Endodermal cell (in vitro differentiated cells): ENCODE measurements at regions not wholly inside any gene's neighbourhood (a gene's known extent, or its start where the extent isn't known, plus 50 kb on each side); places are given as distances from the start of the nearest gene placed in this dataset.
"Not testable (repeated sequence)": the region's sequence is repeated elsewhere in the genome, so short reads cannot be mapped to it uniquely, and the experiment has no call there.

ENCODE experiments used
- DNase-seq: peaks from one replicate; pipeline ENCODE4 v3.0.0-alpha.2; 2017
- H3K27ac ChIP-seq: 2 replicates; pipeline ENCODE4 v1.5.1; 2013; ENCODE audit warnings: mild to moderate bottlenecking, low read depth, low read length, moderate library complexity
- H3K27me3 ChIP-seq: 2 replicates; pipeline ENCODE4 v1.6.1; 2013; ENCODE audit warnings: mild to moderate bottlenecking, low read length, moderate library complexity; ENCODE audit not compliant: insufficient read depth, control insufficient read depth, poor library complexity, severe bottlenecking
- H3K36me3 ChIP-seq: 2 replicates; pipeline ENCODE4 v1.7.0; 2013; ENCODE audit warnings: mild to moderate bottlenecking, low read length, moderate library complexity; ENCODE audit not compliant: control insufficient read depth, insufficient read depth
- H3K4me1 ChIP-seq: one replicate; pipeline ENCODE4 v1.7.0; 2013; ENCODE audit warnings: low read length; ENCODE audit not compliant: control insufficient read depth, insufficient read depth
- H3K4me3 ChIP-seq: 2 replicates; pipeline ENCODE4 v1.5.1; 2013; ENCODE audit warnings: mild to moderate bottlenecking, low read length, moderate library complexity
- H3K9ac ChIP-seq: 2 replicates; pipeline ENCODE4 v1.6.1; 2013; ENCODE audit warnings: mild to moderate bottlenecking, low read length, moderate library complexity; ENCODE audit not compliant: poor library complexity, severe bottlenecking; ENCODE audit errors: extremely low read depth
- H3K9me3 ChIP-seq: 2 replicates; pipeline ENCODE4 v1.6.1; 2013; ENCODE audit warnings: mild to moderate bottlenecking, low read length, moderate library complexity; ENCODE audit not compliant: control insufficient read depth
- H3K27ac Mint-ChIP-seq: 2 replicates; pipeline ENCODE4 v1.8.0; 2020; ENCODE audit warnings: mixed read lengths
- H3K27me3 Mint-ChIP-seq: 2 replicates; pipeline ENCODE4 v1.8.0; 2021; ENCODE audit warnings: mild to moderate bottlenecking, mixed read lengths; ENCODE audit not compliant: insufficient read depth
- H3K36me3 Mint-ChIP-seq: 2 replicates; pipeline ENCODE4 v1.8.0; 2020; ENCODE audit warnings: low read depth, mixed read lengths
- H3K4me1 Mint-ChIP-seq: 2 replicates; pipeline ENCODE4 v1.8.0; 2020; ENCODE audit warnings: mixed read lengths
- H3K4me3 Mint-ChIP-seq: 2 replicates; pipeline ENCODE4 v1.8.0; 2020; ENCODE audit warnings: mild to moderate bottlenecking, moderate library complexity, mixed read lengths
- H3K9me3 Mint-ChIP-seq: 2 replicates; pipeline ENCODE4 v1.8.0; 2020; ENCODE audit warnings: mild to moderate bottlenecking, mixed read lengths
- CTCF ChIP-seq: fragments of 200-600 bp; sonication (generic); conservative IDR thresholded peaks from 2 replicates; pipeline ENCODE4 v1.5.0; 2021; ENCODE audit warnings: antibody characterized with exemption, mild to moderate bottlenecking
- WGBS, 2 experiments: methylation state at CpG; one replicate each; pipeline versions ENCODE4 v1.1.5 to v1.1.7; 2013; ENCODE audit warnings: missing lambda C conversion rate in 2 of 2, mixed read lengths in 1 of 2; ENCODE audit not compliant: insufficient coverage in 1 of 2, insufficient read length in 1 of 2; 5-methylcytosine and 5-hydroxymethylcytosine counted together

GRCh38 chr5:6548756-6549285 lies 84.0 kb downstream of the NSUN2 start:
- H3K4me1 ChIP-seq: no peaks in the 10 kb centered on the region
- no peaks in the 10 kb centered on the region for H3K36me3 ChIP-seq
- H3K9me3 ChIP-seq: no peaks in the 10 kb centered on the region
- no peak overlapping the region for H3K4me3 ChIP-seq
- H3K9ac ChIP-seq: no peak overlapping the region
- peaks cover 16% of the 10 kb centered on the region for H3K27me3 ChIP-seq
- no peak overlapping the region for H3K27ac ChIP-seq
- Mint-ChIP-seq H3K36me3 (no peaks in the 10 kb centered on the region), H3K9me3 (no peaks in the 10 kb centered on the region), H3K27me3 (peaks cover 32% of the 10 kb centered on the region), H3K27ac (no peak overlapping the region), H3K4me1 (no peaks in the 10 kb centered on the region), H3K4me3 (no peak overlapping the region)
- WGBS, 2 experiments: 82 to 87% methylated on average over 6 to 9 of the region's 9 CpGs
- TF ChIP-seq CTCF: no peak
- DNase-seq: no peak

GRCh38 chr5:6547926-6548519 lies 84.8 kb downstream of the NSUN2 start:
- H3K27ac Mint-ChIP-seq, H3K36me3 ChIP-seq, H3K27ac ChIP-seq, DNase-seq, H3K9ac ChIP-seq, H3K36me3 Mint-ChIP-seq, H3K9me3 Mint-ChIP-seq, H3K4me3 Mint-ChIP-seq, H3K4me1 Mint-ChIP-seq, H3K4me3 ChIP-seq, H3K4me1 ChIP-seq, H3K9me3 ChIP-seq: not testable (repeated sequence)
- WGBS, 2 experiments: 80 to 84% methylated on average over 4 to 7 of the region's 7 CpGs
- peaks cover 16% of the 10 kb centered on the region for H3K27me3 ChIP-seq
- H3K27me3 Mint-ChIP-seq: peaks cover 35% of the 10 kb centered on the region

DNA sequence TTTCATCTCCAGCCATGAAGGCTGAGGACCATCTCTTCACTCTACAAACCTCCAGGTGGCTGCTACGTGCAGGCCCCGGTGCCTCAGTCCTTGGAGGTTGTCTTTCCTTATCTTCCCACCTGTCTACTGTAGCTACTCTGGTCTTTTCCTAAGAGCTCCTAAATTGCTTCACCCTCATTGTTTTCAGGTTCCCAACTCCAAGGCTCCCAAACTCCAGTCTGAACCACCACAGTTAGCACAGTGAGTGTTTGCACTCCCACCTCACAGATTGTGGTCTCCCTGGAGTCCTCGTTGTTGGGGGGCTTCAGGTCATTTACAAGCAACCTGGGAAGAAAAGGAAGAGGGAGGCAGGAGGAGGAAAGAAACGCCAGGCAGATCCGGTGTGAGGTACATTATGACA lies 85.3 kb downstream of the NSUN2 start:
- Histone ChIP-seq H3K4me1 (no peaks in the 10 kb centered on the region), H3K9ac (no peak overlapping the region), H3K27me3 (peaks cover 16% of the 10 kb centered on the region), H3K36me3 (no peaks in the 10 kb centered on the region), H3K27ac (no peak overlapping the region), H3K9me3 (no peaks in the 10 kb centered on the region), H3K4me3 (no peak overlapping the region)
- peaks cover 36% of the 10 kb centered on the region for H3K27me3 Mint-ChIP-seq
- no peak overlapping the region for H3K4me3 Mint-ChIP-seq
- no peak overlapping the region for H3K27ac Mint-ChIP-seq
- H3K9me3 Mint-ChIP-seq: no peaks in the 10 kb centered on the region
- TF ChIP-seq CTCF: no peak
- WGBS, 2 experiments: 85 to 87% methylated on average over 4 to 5 of the region's 5 CpGs
- no peaks in the 10 kb centered on the region for H3K4me1 Mint-ChIP-seq
- no peaks in the 10 kb centered on the region for H3K36me3 Mint-ChIP-seq
- DNase-seq: no peak
